ENCODE measurements at regions not wholly inside any gene's neighbourhood (a gene's known extent, or its start where the extent isn't known, plus 50 kb on each side); places are given as distances from the start of the nearest gene placed in this dataset.

GRCh38 chr3:30281526-30281925 lies 324.9 kb upstream of the TGFBR2 start:
- no peaks in the 10 kb centered on the region for H3K79me1 ChIP-seq (ENCODE audit: low read depth, low read length)
- no peaks in the 10 kb centered on the region for H3K23me2 ChIP-seq (ENCODE audit: low read depth, low read length)
- no peaks in the 10 kb centered on the region for H3K27me3 ChIP-seq (replicated peaks in 1 of 4; ENCODE audit: control insufficient read depth in 3 of 4, extremely low read depth in 1 of 4, insufficient read depth in 3 of 4, low read length in 3 of 4)
- no peak for DNase-seq (ENCODE audit: low read depth in 1 of 2, low spot score in 2 of 2)
- no peak overlapping the region for H2BK12ac ChIP-seq (ENCODE audit: low read depth, low read length)
- no peak overlapping the region for H3K4me2 ChIP-seq (ENCODE audit: insufficient read depth in 1 of 2, low read depth in 2 of 2, low read length in 2 of 2)
- no peak overlapping the region for H2BK20ac ChIP-seq (ENCODE audit: low read length)
- POLR2A ChIA-PET (ENCODE audit: partially characterized antibody) = no interaction called here
- peaks cover 0 to 3% (median 0%) of the 10 kb centered on the region in 4 experiments; a peak in 2 of 8 replicates for H3K36me3 ChIP-seq (ENCODE audit: control insufficient read depth in 2 of 4, insufficient read depth in 4 of 4, low read length in 3 of 4)
- H3K9ac ChIP-seq (replicated peaks in 1 of 4; ENCODE audit: extremely low read depth in 1 of 4, low read depth in 3 of 4, low read length in 3 of 4) = no peak overlapping the region
- H2BK5ac ChIP-seq (ENCODE audit: low read depth, low read length) = no peak overlapping the region
- CTCF ChIA-PET (ENCODE audit: partially characterized antibody) = no interaction called here
- 86% methylated on average over 1 of the region's 1 CpG; no CpG with 5 or more reads in 1 of the 2 experiments for WGBS, 2 experiments (ENCODE audit: extremely low coverage in 1 of 2, insufficient coverage in 1 of 2, insufficient read length in 1 of 2, insufficient replicate concordance in 2 of 2, low coverage in 1 of 2, low lambda C conversion rate in 2 of 2, missing lambda C conversion rate in 1 of 2)
- H4K20me1 ChIP-seq (replicated peaks in 1 of 2; ENCODE audit: control insufficient read depth in 1 of 2, insufficient read depth in 2 of 2, low read length in 2 of 2) = no peaks in the 10 kb centered on the region
- no peak for TF ChIP-seq CHD2 (IDR thresholded peaks at IDR 0.05; ENCODE audit: low read length)
- no peak for TF ChIP-seq NANOG (IDR thresholded peaks at IDR 0.05; ENCODE audit: insufficient read depth, low read depth, low read length, poor library complexity, severe bottlenecking)
- no peak for TF ChIP-seq HDAC2 (IDR thresholded peaks at IDR 0.05; ENCODE audit: borderline replicate concordance in 1 of 2, low read depth in 2 of 2, low read length in 2 of 2)
- no peak for TF ChIP-seq KDM5A (IDR thresholded peaks at IDR 0.05; ENCODE audit: low read length)
- no peak overlapping the region for H3K56ac ChIP-seq (replicated peaks; ENCODE audit: insufficient read length, low read depth, low read length)
- peaks cover 0 to 6% (median under 1%) of the 10 kb centered on the region in 4 experiments; a peak in 2 of 7 replicates for H3K4me1 ChIP-seq (replicated peaks in 1 of 4; ENCODE audit: control insufficient read depth in 3 of 4, insufficient read depth in 4 of 4, low read length in 3 of 4)
- H4K91ac ChIP-seq (replicated peaks; ENCODE audit: insufficient read length, low read length) = no peak overlapping the region
- no peak overlapping the region for H2BK15ac ChIP-seq (ENCODE audit: low read length)
- H3K79me2 ChIP-seq (ENCODE audit: control insufficient read depth in 1 of 2, insufficient read depth in 2 of 2, low read length in 2 of 2) = no peaks in the 10 kb centered on the region
- H3K4ac ChIP-seq (replicated peaks; ENCODE audit: insufficient read length, low read depth, low read length) = no peak overlapping the region
- H3K27ac ChIP-seq (ENCODE audit: low read depth, low read length) = no peak overlapping the region
- H3K18ac ChIP-seq (ENCODE audit: extremely low read depth, low read length) = no peak overlapping the region
- H3K14ac ChIP-seq (ENCODE audit: insufficient read length) = no peak overlapping the region
- FAIRE-seq = no peak
- no peak overlapping the region for H2BK120ac ChIP-seq (replicated peaks; ENCODE audit: low read depth, low read length)
- peaks cover 11 to 20% of the 10 kb centered on the region in 2 experiments for H3K9me3 ChIP-seq (ENCODE audit: insufficient read depth in 2 of 2, low read depth in 1 of 2, low read length in 1 of 2)
- no peak overlapping the region for H2AFZ ChIP-seq (ENCODE audit: low read length)
- no peak overlapping the region for H4K5ac ChIP-seq (ENCODE audit: insufficient read length, low read depth, low read length)
- H4K8ac ChIP-seq (ENCODE audit: extremely low read depth, insufficient read depth, low read length) = no peak overlapping the region
- no peak overlapping the region for H2AK5ac ChIP-seq (ENCODE audit: low read depth, low read length)
- no peak overlapping the region for H3K4me3 ChIP-seq (ENCODE audit: extremely low read depth in 1 of 4, insufficient read depth in 2 of 4, low read depth in 3 of 4, low read length in 4 of 4)
- no peak overlapping the region for H3K23ac ChIP-seq (ENCODE audit: insufficient read length)
